SK-N-SH (cell line): ENCODE measurements at regions not wholly inside any gene's neighbourhood (a gene's known extent, or its start where the extent isn't known, plus 50 kb on each side); places are given as distances from the start of the nearest gene placed in this dataset.

Experiments
- FOXJ3 ChIP-seq: sonication (generic); formaldehyde crosslinking; IDR thresholded peaks from 2 replicates; pipeline ENCODE4 v1.5.1; 2020; ENCODE audit warnings: mild to moderate bottlenecking, missing genetic modification reagents
- NFIC ChIP-seq: IDR thresholded peaks from 2 replicates; pipeline ENCODE4 v1.4.0; 2012; ENCODE audit warnings: borderline replicate concordance

- TF ChIP-seq NFIC (no peak), FOXJ3 (no peak)
Measured at GRCh38 chr12:19596434-19597166, 157.3 kb downstream of the AEBP2 start.
